ENCODE measurements at regions not wholly inside any gene's neighbourhood (a gene's known extent, or its start where the extent isn't known, plus 50 kb on each side); places are given as distances from the start of the nearest gene placed in this dataset.
"Not testable (repeated sequence)": the region's sequence is repeated elsewhere in the genome, so short reads cannot be mapped to it uniquely, and the experiment has no call there.

- Histone ChIP-seq H3K4me1 (ENCODE audit: control insufficient read depth, insufficient read depth, low read length) (no peaks in the 10 kb centered on the region), H3K4me3 (ENCODE audit: low read length in 2 of 2) (no peak overlapping the region), H3K27me3 (ENCODE audit: control insufficient read depth in 1 of 2, insufficient read depth in 2 of 2, low read length in 2 of 2) (no peaks in the 10 kb centered on the region), H3K27ac (ENCODE audit: low read length) (no peak overlapping the region), H3K9ac (ENCODE audit: low read length in 2 of 2) (no peak overlapping the region), H3K36me3 (ENCODE audit: control insufficient read depth in 2 of 2, insufficient read depth in 2 of 2, low read length in 2 of 2) (no peaks in the 10 kb centered on the region), H3K9me3 (ENCODE audit: control insufficient read depth in 2 of 2, low read length in 2 of 2) (no peaks in the 10 kb centered on the region)
Measured at GRCh38 chr6:164741938-164742451, 567.4 kb downstream of the C6orf118 start.

- H3K4me3 ChIP-seq (ENCODE audit: low read length in 2 of 2); H3K36me3 ChIP-seq (ENCODE audit: control insufficient read depth in 2 of 2, insufficient read depth in 2 of 2, low read length in 2 of 2); H3K27ac ChIP-seq (ENCODE audit: low read length); H3K9me3 ChIP-seq (ENCODE audit: control insufficient read depth in 2 of 2, low read length in 2 of 2); H3K27me3 ChIP-seq (ENCODE audit: control insufficient read depth in 1 of 2, insufficient read depth in 2 of 2, low read length in 2 of 2); H3K9ac ChIP-seq (ENCODE audit: low read length in 2 of 2); H3K4me1 ChIP-seq (ENCODE audit: control insufficient read depth, insufficient read depth, low read length): not testable (repeated sequence)
Measured at GRCh38 chr6:164736090-164736489, 573.3 kb downstream of the C6orf118 start.

DNA sequence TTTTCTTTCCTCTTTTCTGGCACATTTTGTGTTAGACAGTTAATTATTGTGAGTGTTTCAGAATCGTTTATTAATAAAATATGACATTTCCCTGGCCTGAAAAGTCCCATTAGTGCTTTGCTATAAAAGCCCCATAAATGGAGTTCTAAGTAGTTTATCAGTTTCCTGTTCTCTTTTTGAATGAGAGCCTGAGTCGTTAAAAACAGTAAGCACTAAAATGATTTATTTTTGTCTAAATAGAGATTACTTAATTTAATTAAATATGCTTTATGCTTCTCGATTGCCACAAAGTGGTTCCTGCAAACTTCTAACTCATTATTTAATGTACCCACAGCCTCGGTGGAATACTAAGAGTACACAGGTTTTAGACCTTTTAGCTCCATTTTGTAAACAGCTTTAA lies 577.9 kb downstream of the C6orf118 start:
- no peaks in the 10 kb centered on the region for H3K4me1 ChIP-seq (ENCODE audit: control insufficient read depth, insufficient read depth, low read length)
- H3K9me3 ChIP-seq (ENCODE audit: control insufficient read depth in 2 of 2, low read length in 2 of 2): no peaks in the 10 kb centered on the region

GRCh38 chr6:164721460-164721859 lies 587.9 kb downstream of the C6orf118 start:
- H3K4me3 ChIP-seq (ENCODE audit: low read length in 2 of 2): no peak overlapping the region
- H3K27ac ChIP-seq (ENCODE audit: low read length): no peak overlapping the region
- no peaks in the 10 kb centered on the region for H3K27me3 ChIP-seq (ENCODE audit: control insufficient read depth in 1 of 2, insufficient read depth in 2 of 2, low read length in 2 of 2)
- no peaks in the 10 kb centered on the region for H3K4me1 ChIP-seq (ENCODE audit: control insufficient read depth, insufficient read depth, low read length)
- H3K9me3 ChIP-seq (ENCODE audit: control insufficient read depth in 2 of 2, low read length in 2 of 2): peaks cover 0 to 3% of the 10 kb centered on the region in 2 donors
- H3K9ac ChIP-seq (ENCODE audit: low read length in 2 of 2): no peak overlapping the region
- H3K36me3 ChIP-seq (ENCODE audit: control insufficient read depth in 2 of 2, insufficient read depth in 2 of 2, low read length in 2 of 2): no peaks in the 10 kb centered on the region

More for the DNA sequence above, 577.9 kb downstream of the C6orf118 start:
- H3K36me3 ChIP-seq (ENCODE audit: control insufficient read depth in 2 of 2, insufficient read depth in 2 of 2, low read length in 2 of 2): no peaks in the 10 kb centered on the region
- H3K27ac ChIP-seq (ENCODE audit: low read length): no peak overlapping the region
- H3K4me3 ChIP-seq (ENCODE audit: low read length in 2 of 2): no peak overlapping the region
- H3K27me3 ChIP-seq (ENCODE audit: control insufficient read depth in 1 of 2, insufficient read depth in 2 of 2, low read length in 2 of 2): no peaks in the 10 kb centered on the region
- no peak overlapping the region for H3K9ac ChIP-seq (ENCODE audit: low read length in 2 of 2)

DNA sequence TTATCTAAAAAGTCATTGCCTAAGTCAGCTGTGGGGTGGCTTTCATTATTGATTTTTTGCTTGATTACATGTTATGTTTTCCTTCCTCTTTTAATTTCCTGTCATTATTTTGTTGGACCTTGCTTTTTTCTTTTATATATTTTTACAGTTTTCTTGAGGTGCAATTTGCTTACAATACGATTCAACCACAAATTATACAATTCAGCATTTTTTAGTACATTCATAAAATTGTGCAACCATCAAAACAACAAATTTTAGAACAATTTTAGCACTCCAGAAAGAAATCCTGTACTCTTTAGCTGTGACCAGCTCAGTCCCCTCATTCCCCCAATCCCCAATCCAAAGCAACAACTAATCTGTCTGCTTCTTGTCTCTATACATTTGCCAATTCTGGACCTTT lies 608.9 kb downstream of the C6orf118 start:
- H3K4me1 ChIP-seq (ENCODE audit: control insufficient read depth, insufficient read depth, low read length): no peaks in the 10 kb centered on the region
- no peaks in the 10 kb centered on the region for H3K36me3 ChIP-seq (ENCODE audit: control insufficient read depth in 2 of 2, insufficient read depth in 2 of 2, low read length in 2 of 2)
- peaks cover 0 to 4% of the 10 kb centered on the region in 2 donors for H3K9me3 ChIP-seq (ENCODE audit: control insufficient read depth in 2 of 2, low read length in 2 of 2)
- H3K4me3 ChIP-seq (ENCODE audit: low read length in 2 of 2): no peak overlapping the region
- H3K27ac ChIP-seq (ENCODE audit: low read length): no peak overlapping the region
- H3K27me3 ChIP-seq (ENCODE audit: control insufficient read depth in 1 of 2, insufficient read depth in 2 of 2, low read length in 2 of 2): no peaks in the 10 kb centered on the region
- no peak overlapping the region for H3K9ac ChIP-seq (ENCODE audit: low read length in 2 of 2)

DNA sequence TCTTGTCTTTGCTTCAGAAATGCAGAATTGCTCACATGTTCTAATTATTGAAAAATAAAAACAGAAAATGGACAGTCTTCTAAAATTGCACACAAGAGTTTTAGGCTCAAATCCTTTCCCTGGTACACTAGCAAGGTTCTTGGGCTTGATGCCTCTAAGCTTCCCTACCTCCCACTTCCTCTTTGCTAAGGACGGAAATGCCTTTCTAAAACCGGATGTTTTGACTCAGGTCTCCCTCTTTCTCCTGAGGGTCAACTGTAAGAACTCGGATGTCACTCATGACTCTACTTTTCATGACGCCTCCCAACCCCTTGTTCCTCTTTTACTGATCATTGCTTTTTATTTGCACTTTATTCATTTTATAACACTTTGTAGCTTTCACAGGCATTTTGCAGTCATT lies 613.5 kb downstream of the C6orf118 start:
- Histone ChIP-seq H3K9me3 (ENCODE audit: control insufficient read depth in 2 of 2, low read length in 2 of 2) (no peaks in the 10 kb centered on the region), H3K4me3 (ENCODE audit: low read length in 2 of 2) (no peak overlapping the region), H3K27ac (ENCODE audit: low read length) (no peak overlapping the region), H3K36me3 (ENCODE audit: control insufficient read depth in 2 of 2, insufficient read depth in 2 of 2, low read length in 2 of 2) (no peaks in the 10 kb centered on the region), H3K4me1 (ENCODE audit: control insufficient read depth, insufficient read depth, low read length) (no peaks in the 10 kb centered on the region), H3K9ac (ENCODE audit: low read length in 2 of 2) (no peak overlapping the region), H3K27me3 (ENCODE audit: control insufficient read depth in 1 of 2, insufficient read depth in 2 of 2, low read length in 2 of 2) (no peaks in the 10 kb centered on the region)

GRCh38 chr6:164694386-164694785 lies 615.0 kb downstream of the C6orf118 start:
- H3K9me3 ChIP-seq (ENCODE audit: control insufficient read depth in 2 of 2, low read length in 2 of 2): no peaks in the 10 kb centered on the region
- H3K4me1 ChIP-seq (ENCODE audit: control insufficient read depth, insufficient read depth, low read length): no peaks in the 10 kb centered on the region
- no peaks in the 10 kb centered on the region for H3K36me3 ChIP-seq (ENCODE audit: control insufficient read depth in 2 of 2, insufficient read depth in 2 of 2, low read length in 2 of 2)
- no peak overlapping the region for H3K4me3 ChIP-seq (ENCODE audit: low read length in 2 of 2)
- no peak overlapping the region for H3K9ac ChIP-seq (ENCODE audit: low read length in 2 of 2)
- H3K27me3 ChIP-seq (ENCODE audit: control insufficient read depth in 1 of 2, insufficient read depth in 2 of 2, low read length in 2 of 2): no peaks in the 10 kb centered on the region
- H3K27ac ChIP-seq (ENCODE audit: low read length): no peak overlapping the region

- no peaks in the 10 kb centered on the region for H3K9me3 ChIP-seq (ENCODE audit: control insufficient read depth in 2 of 2, low read length in 2 of 2)
- no peak overlapping the region for H3K9ac ChIP-seq (ENCODE audit: low read length in 2 of 2)
- no peaks in the 10 kb centered on the region for H3K36me3 ChIP-seq (ENCODE audit: control insufficient read depth in 2 of 2, insufficient read depth in 2 of 2, low read length in 2 of 2)
- H3K27ac ChIP-seq (ENCODE audit: low read length): no peak overlapping the region
- no peak overlapping the region for H3K4me3 ChIP-seq (ENCODE audit: low read length in 2 of 2)
- no peaks in the 10 kb centered on the region for H3K27me3 ChIP-seq (ENCODE audit: control insufficient read depth in 1 of 2, insufficient read depth in 2 of 2, low read length in 2 of 2)
- no peaks in the 10 kb centered on the region for H3K4me1 ChIP-seq (ENCODE audit: control insufficient read depth, insufficient read depth, low read length)
Measured at GRCh38 chr6:164693944-164694343, 615.5 kb downstream of the C6orf118 start.

GRCh38 chr6:164692772-164693510 lies 616.5 kb downstream of the C6orf118 start:
- Histone ChIP-seq H3K27ac (ENCODE audit: low read length) (no peak overlapping the region), H3K27me3 (ENCODE audit: control insufficient read depth in 1 of 2, insufficient read depth in 2 of 2, low read length in 2 of 2) (no peaks in the 10 kb centered on the region), H3K9ac (ENCODE audit: low read length in 2 of 2) (no peak overlapping the region), H3K36me3 (ENCODE audit: control insufficient read depth in 2 of 2, insufficient read depth in 2 of 2, low read length in 2 of 2) (no peaks in the 10 kb centered on the region), H3K9me3 (ENCODE audit: control insufficient read depth in 2 of 2, low read length in 2 of 2) (no peaks in the 10 kb centered on the region), H3K4me1 (ENCODE audit: control insufficient read depth, insufficient read depth, low read length) (no peaks in the 10 kb centered on the region), H3K4me3 (ENCODE audit: low read length in 2 of 2) (no peak overlapping the region)

GRCh38 chr6:164690702-164691500 lies 618.5 kb downstream of the C6orf118 start:
- Histone ChIP-seq H3K4me1 (ENCODE audit: control insufficient read depth, insufficient read depth, low read length) (no peaks in the 10 kb centered on the region), H3K4me3 (ENCODE audit: low read length in 2 of 2) (no peak overlapping the region), H3K9me3 (ENCODE audit: control insufficient read depth in 2 of 2, low read length in 2 of 2) (no peaks in the 10 kb centered on the region), H3K27ac (ENCODE audit: low read length) (no peak overlapping the region), H3K27me3 (ENCODE audit: control insufficient read depth in 1 of 2, insufficient read depth in 2 of 2, low read length in 2 of 2) (no peaks in the 10 kb centered on the region), H3K9ac (ENCODE audit: low read length in 2 of 2) (no peak overlapping the region), H3K36me3 (ENCODE audit: control insufficient read depth in 2 of 2, insufficient read depth in 2 of 2, low read length in 2 of 2) (no peaks in the 10 kb centered on the region)

GRCh38 chr6:164690241-164690640 lies 619.2 kb downstream of the C6orf118 start:
- no peaks in the 10 kb centered on the region for H3K27me3 ChIP-seq (ENCODE audit: control insufficient read depth in 1 of 2, insufficient read depth in 2 of 2, low read length in 2 of 2)
- H3K4me3 ChIP-seq (ENCODE audit: low read length in 2 of 2): no peak overlapping the region
- H3K36me3 ChIP-seq (ENCODE audit: control insufficient read depth in 2 of 2, insufficient read depth in 2 of 2, low read length in 2 of 2): no peaks in the 10 kb centered on the region
- no peaks in the 10 kb centered on the region for H3K9me3 ChIP-seq (ENCODE audit: control insufficient read depth in 2 of 2, low read length in 2 of 2)
- H3K4me1 ChIP-seq (ENCODE audit: control insufficient read depth, insufficient read depth, low read length): no peaks in the 10 kb centered on the region
- no peak overlapping the region for H3K9ac ChIP-seq (ENCODE audit: low read length in 2 of 2)
- H3K27ac ChIP-seq (ENCODE audit: low read length): no peak overlapping the region

All from stomach smooth muscle (tissue), 2 donors.